GM23338 (cell line): ENCODE measurements at regions not wholly inside any gene's neighbourhood (a gene's known extent, or its start where the extent isn't known, plus 50 kb on each side); places are given as distances from the start of the nearest gene placed in this dataset.

Experiments
- ATAC-seq: fragments of 200-7000 bp; cut with Tn5 transposase; 3 replicates; pipeline ENCODE4 v1.9.1; 2020
- DNase-seq: peaks from one replicate; pipeline ENCODE4 v3.0.0-alpha.2; 2015; ENCODE audit warnings: low spot score
- H2AFZ ChIP-seq: fragments of 200-600 bp; sonication (generic); 2 replicates; pipeline ENCODE4 v1.8.0; 2016; ENCODE audit warnings: antibody characterized with exemption, mild to moderate bottlenecking, moderate library complexity
- H3F3A ChIP-seq: fragments of 200-600 bp; sonication (generic); replicated peaks from 2 replicates; pipeline ENCODE4 v1.8.0; 2017; ENCODE audit warnings: antibody characterized with exemption, mixed run types, low read depth
- H3K27ac ChIP-seq: fragments of 200-600 bp; sonication (generic); 2 replicates; pipeline ENCODE4 v1.6.1; 2016; ENCODE audit warnings: low read depth
- H3K27me3 ChIP-seq: fragments of 200-600 bp; sonication (generic); 2 replicates; pipeline ENCODE4 v1.8.0; 2016; ENCODE audit warnings: mild to moderate bottlenecking, mixed run types, moderate library complexity; ENCODE audit not compliant: insufficient read depth
- H3K36me3 ChIP-seq: fragments of 200-600 bp; sonication (generic); 2 replicates; pipeline ENCODE4 v1.8.0; 2016; ENCODE audit warnings: mild to moderate bottlenecking; ENCODE audit not compliant: insufficient read depth
- H3K4me1 ChIP-seq: fragments of 200-600 bp; sonication (generic); 2 replicates; pipeline ENCODE4 v1.8.0; 2016; ENCODE audit warnings: mild to moderate bottlenecking, moderate library complexity; ENCODE audit not compliant: insufficient read depth
- H3K4me2 ChIP-seq: fragments of 200-600 bp; sonication (generic); 2 replicates; pipeline ENCODE4 v1.7.1; 2017; ENCODE audit warnings: mixed run types
- H3K4me3 ChIP-seq: fragments of 200-600 bp; sonication (generic); 2 replicates; pipeline ENCODE4 v1.6.1; 2016; ENCODE audit warnings: mixed run types
- H3K79me2 ChIP-seq: fragments of 200-600 bp; sonication (generic); replicated peaks from 2 replicates; pipeline ENCODE4 v1.8.0; 2017; ENCODE audit warnings: mild to moderate bottlenecking; ENCODE audit not compliant: insufficient read depth
- H3K9me2 ChIP-seq: fragments of 200-600 bp; sonication (generic); 2 replicates; pipeline ENCODE4 v1.8.0; 2017; ENCODE audit not compliant: insufficient read depth
- H4K20me1 ChIP-seq: fragments of 200-600 bp; sonication (generic); replicated peaks from 2 replicates; pipeline ENCODE4 v1.8.0; 2017; ENCODE audit warnings: mild to moderate bottlenecking; ENCODE audit not compliant: insufficient read depth
- H3K27ac Mint-ChIP-seq: 2 replicates; pipeline ENCODE4 v1.8.0; 2020; ENCODE audit warnings: inconsistent platforms, mild to moderate bottlenecking, moderate library complexity, mixed read lengths
- H3K27me3 Mint-ChIP-seq: 3 replicates; pipeline ENCODE4 v1.8.0; 2022; ENCODE audit warnings: low read depth, mild to moderate bottlenecking, moderate library complexity, mixed read lengths, inconsistent platforms; ENCODE audit not compliant: insufficient read depth, poor library complexity
- H3K36me3 Mint-ChIP-seq: 3 replicates; pipeline ENCODE4 v1.8.0; 2021; ENCODE audit warnings: low read depth, mild to moderate bottlenecking, inconsistent platforms, moderate library complexity, mixed read lengths
- H3K4me1 Mint-ChIP-seq: 3 replicates; pipeline ENCODE4 v1.8.0; 2020; ENCODE audit warnings: mild to moderate bottlenecking, inconsistent platforms, mixed read lengths
- H3K4me3 Mint-ChIP-seq: 3 replicates; pipeline ENCODE4 v1.8.0; 2021; ENCODE audit warnings: moderate library complexity, mild to moderate bottlenecking, inconsistent platforms, mixed read lengths
- H3K9me3 Mint-ChIP-seq: 3 replicates; pipeline ENCODE4 v1.8.0; 2020; ENCODE audit warnings: moderate library complexity, mild to moderate bottlenecking, inconsistent platforms, mixed read lengths
- CREB1 ChIP-seq: fragments of 250-450 bp; sonication (Bioruptor Pico); IDR thresholded peaks from 2 replicates; pipeline ENCODE4 v1.5.0; 2020; ENCODE audit warnings: low read depth, mild to moderate bottlenecking, moderate library complexity
- CTCF ChIP-seq, 2 experiments: fragments of 200-600 bp in 1 of 2; sonication (generic) in 1 of 2; conservative IDR thresholded peaks; 2 replicates each; pipeline versions ENCODE4 v1.5.1 to v1.6.1; 2016 to 2017; ENCODE audit warnings: antibody characterized with exemption in 2 of 2, low read depth in 2 of 2, mild to moderate bottlenecking in 2 of 2, moderate library complexity in 1 of 2
- ETS1 ChIP-seq: IDR thresholded peaks from 2 replicates; pipeline ENCODE4 v1.6.1; 2016; ENCODE audit warnings: antibody characterized with exemption
- EZH2 ChIP-seq: fragments of 200-600 bp; sonication (generic); IDR thresholded peaks from one replicate; pipeline ENCODE4 v1.8.0; 2017; ENCODE audit warnings: antibody characterized with exemption, mild to moderate bottlenecking, low read depth; ENCODE audit not compliant: unreplicated experiment
- EZH2phosphoT487 ChIP-seq: fragments of 200-600 bp; sonication (generic); IDR thresholded peaks from one replicate; pipeline ENCODE4 v1.8.1; 2018; ENCODE audit warnings: antibody characterized with exemption; ENCODE audit not compliant: unreplicated experiment
- JUNB ChIP-seq: IDR thresholded peaks from one replicate; pipeline ENCODE4 v1.6.1; 2016; ENCODE audit warnings: antibody characterized with exemption; ENCODE audit not compliant: unreplicated experiment
- NANOG ChIP-seq: IDR thresholded peaks from 2 replicates; pipeline ENCODE4 v1.6.1; 2016; ENCODE audit warnings: antibody characterized with exemption, borderline replicate concordance
- POLR2AphosphoS5 ChIP-seq: IDR thresholded peaks from 2 replicates; pipeline ENCODE4 v1.6.1; 2016; ENCODE audit warnings: antibody characterized with exemption, low read depth
- REST ChIP-seq: IDR thresholded peaks from one replicate; pipeline ENCODE4 v1.6.1; 2018; ENCODE audit warnings: antibody characterized with exemption; ENCODE audit not compliant: unreplicated experiment
- STAT1 ChIP-seq: IDR thresholded peaks from one replicate; pipeline ENCODE4 v1.6.1; 2016; ENCODE audit warnings: antibody characterized with exemption; ENCODE audit not compliant: unreplicated experiment
- ZNF114 ChIP-seq: fragments of 250-450 bp; sonication (Bioruptor Pico); IDR thresholded peaks from 2 replicates; pipeline ENCODE4 v1.5.0; 2020; ENCODE audit warnings: mild to moderate bottlenecking, moderate library complexity
- ZNF331 ChIP-seq: fragments of 250-450 bp; sonication (Bioruptor Pico); IDR thresholded peaks from 2 replicates; pipeline ENCODE4 v1.5.0; 2020; ENCODE audit warnings: low read depth, mild to moderate bottlenecking, moderate library complexity
- ZNF462 ChIP-seq: fragments of 250-450 bp; sonication (Bioruptor Pico); IDR thresholded peaks from 2 replicates; pipeline ENCODE4 v1.5.0; 2020; ENCODE audit warnings: mild to moderate bottlenecking, moderate library complexity

- Mint-ChIP-seq H3K36me3 (no peaks in the 10 kb centered on the region), H3K4me1 (peaks cover 2% of the 10 kb centered on the region; the same call in 1 of the 3 replicates), H3K27me3 (peaks cover 3% of the 10 kb centered on the region), H3K27ac (no peak overlapping the region), H3K4me3 (no peak overlapping the region), H3K9me3 (no peaks in the 10 kb centered on the region)
- TF ChIP-seq REST (no peak), ZNF331 (CRISPR knock-in tag) (no peak), ZNF462 (CRISPR knock-in tag) (no peak), CREB1 (no peak), ETS1 (no peak), POLR2AphosphoS5 (no peak), JUNB (no peak), EZH2phosphoT487 (no peak), STAT1 (no peak), ZNF114 (CRISPR knock-in tag) (no peak), NANOG (no peak), EZH2 (no peak), CTCF (conservative IDR thresholded peaks at IDR 0.05; ENCODE audit: low read depth in 2 of 2) (no peak)
- H4K20me1 ChIP-seq, result no peaks in the 10 kb centered on the region
- no peak for ATAC-seq
- H3F3A ChIP-seq, result no peaks in the 10 kb centered on the region
- no peaks in the 10 kb centered on the region for H3K36me3 ChIP-seq
- H2AFZ ChIP-seq, result no peak overlapping the region
- H3K27me3 ChIP-seq, result no peaks in the 10 kb centered on the region
- H3K27ac ChIP-seq, result no peak overlapping the region
- no peak for DNase-seq
- H3K4me3 ChIP-seq, result no peak overlapping the region
- H3K79me2 ChIP-seq, result no peaks in the 10 kb centered on the region
- H3K4me2 ChIP-seq, result no peak overlapping the region
- no peaks in the 10 kb centered on the region for H3K9me2 ChIP-seq
- no peaks in the 10 kb centered on the region for H3K4me1 ChIP-seq
Observed at GRCh38 chr19:30109565-30109964, 167.5 kb downstream of the URI1 start.
